GM18868 (cell line): ENCODE measurements at regions not wholly inside any gene's neighbourhood (a gene's known extent, or its start where the extent isn't known, plus 50 kb on each side); places are given as distances from the start of the nearest gene placed in this dataset.
"Not testable (repeated sequence)": the region's sequence is repeated elsewhere in the genome, so short reads cannot be mapped to it uniquely, and the experiment has no call there.

Experiments
- ATAC-seq: cut with Tn5 transposase; IDR thresholded peaks from one replicate; pipeline ENCODE4 v1.9.1; 2021; ENCODE audit warnings: mild to moderate bottlenecking, moderate library complexity; ENCODE audit not compliant: unreplicated experiment

DNA sequence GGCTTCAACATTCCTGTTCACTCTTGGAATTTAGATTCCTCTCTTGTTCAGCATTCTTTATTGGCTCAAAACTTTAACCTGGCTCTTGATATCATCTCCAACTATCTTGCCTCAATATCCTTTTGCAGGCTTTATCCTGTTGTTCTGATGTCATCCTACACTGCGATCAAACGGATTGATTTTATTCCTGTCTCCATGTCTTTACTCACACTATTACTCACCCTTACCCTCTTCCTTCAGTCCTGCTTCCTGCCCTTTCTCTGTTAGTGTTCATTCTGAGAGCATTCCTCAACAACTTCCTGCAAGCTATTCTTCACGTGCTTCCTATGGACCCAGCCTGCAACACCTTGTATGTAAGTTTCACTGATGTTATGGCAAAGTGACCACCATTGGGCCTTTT, 264.7 kb downstream of the RNF152 start:
- no peak for ATAC-seq

DNA sequence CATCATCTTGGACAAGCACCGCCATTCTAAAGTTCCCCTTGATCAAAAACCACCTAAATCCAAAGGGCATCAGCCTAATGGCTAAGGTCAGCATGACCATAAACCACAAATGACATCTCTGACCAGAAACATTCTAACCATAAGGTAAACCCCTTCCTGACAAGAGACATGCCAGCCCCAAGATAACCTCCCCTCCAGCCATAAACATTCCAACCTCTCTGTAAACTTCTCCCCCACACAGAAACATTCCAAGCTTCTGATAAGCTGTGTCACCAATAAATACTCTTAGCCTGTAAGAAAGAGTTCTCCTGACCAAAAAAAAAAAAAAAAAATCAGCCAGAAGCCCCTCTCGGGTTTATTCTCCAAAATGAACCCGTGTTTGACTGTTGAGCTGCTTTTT, 268.2 kb downstream of the RNF152 start:
- not testable (repeated sequence) for ATAC-seq

DNA sequence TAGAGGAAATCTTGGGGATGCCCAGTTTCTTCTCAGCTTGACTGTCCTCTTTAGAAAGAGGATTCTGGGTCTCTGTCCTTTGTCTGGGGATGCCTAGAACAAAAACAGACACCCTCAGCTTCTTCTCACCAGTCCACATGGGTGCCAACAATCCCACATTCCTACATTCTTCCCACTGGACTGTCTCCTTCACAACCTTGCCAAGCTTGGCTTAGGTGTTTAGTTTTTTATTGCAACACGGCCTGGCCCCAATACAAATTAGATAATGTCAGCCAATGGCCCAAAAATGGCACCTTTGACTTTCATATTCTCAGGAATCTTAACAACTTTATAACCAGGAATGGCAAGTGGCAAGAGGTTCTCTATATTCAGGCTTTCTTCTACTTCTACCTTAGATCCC, 273.0 kb downstream of the RNF152 start:
- ATAC-seq = no peak

DNA sequence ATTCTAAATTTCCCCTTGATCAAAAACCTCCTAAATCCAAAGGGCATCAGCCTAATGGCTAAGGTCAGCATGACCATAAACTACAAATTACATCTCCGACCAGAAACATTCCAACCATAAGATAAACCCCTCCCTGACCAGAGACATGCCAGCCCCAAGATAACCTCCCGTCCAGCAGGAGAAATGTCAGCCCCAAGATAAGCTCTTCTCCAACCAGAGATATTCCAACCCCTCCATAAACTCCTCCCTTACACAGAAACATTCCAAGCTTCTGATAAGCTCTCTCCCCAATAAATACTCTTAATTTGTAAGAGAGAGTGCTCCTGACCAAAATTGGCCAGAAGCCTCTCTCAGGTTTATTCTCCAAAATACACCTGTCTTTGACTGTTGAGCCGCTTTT, 274.0 kb downstream of the RNF152 start:
- ATAC-seq = no peak

DNA sequence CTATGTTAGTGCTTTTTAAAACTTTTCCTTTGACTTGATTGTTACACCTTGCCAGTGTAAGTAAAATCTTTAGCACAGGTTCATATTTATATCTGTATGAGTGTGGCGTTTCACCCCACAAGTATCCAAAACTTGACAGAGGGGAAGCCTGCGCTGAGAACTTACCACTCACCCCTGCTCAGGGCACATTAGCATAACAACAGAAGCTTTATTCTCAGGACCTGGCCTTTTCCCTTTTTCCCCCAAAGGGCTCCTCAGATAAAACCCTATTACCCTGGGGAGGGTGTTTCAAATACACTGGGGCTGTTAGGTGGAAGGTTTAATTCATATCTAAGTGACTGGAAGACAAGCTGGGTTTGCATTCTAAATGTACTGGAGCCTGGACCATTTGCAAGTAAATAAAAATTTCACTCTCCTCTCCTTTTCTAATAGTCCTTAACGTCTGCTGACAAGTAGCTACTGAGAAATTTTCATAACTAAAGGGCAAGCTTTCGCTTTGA, 276.6 kb downstream of the RNF152 start:
- no peak for ATAC-seq

DNA sequence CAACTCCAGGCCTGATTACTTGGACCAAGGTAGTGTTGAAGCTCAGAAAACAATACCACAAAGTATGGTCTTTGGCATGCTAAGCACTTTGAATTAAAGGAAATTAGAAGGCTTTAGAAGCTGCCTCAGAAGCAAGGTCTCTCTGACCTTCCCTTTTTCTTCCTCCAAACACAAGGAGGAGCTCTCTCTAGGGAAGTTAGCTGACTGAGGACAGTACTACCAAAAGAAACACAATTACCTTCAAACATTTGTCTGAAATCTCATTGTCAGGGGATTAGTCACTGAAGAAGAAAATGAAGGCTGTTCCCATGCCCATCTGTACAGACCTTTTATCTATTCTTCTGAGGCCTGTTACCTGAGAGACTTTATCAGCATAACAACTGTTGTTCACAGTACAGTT, 279.3 kb downstream of the CDH20 start:
- ATAC-seq = no peak

DNA sequence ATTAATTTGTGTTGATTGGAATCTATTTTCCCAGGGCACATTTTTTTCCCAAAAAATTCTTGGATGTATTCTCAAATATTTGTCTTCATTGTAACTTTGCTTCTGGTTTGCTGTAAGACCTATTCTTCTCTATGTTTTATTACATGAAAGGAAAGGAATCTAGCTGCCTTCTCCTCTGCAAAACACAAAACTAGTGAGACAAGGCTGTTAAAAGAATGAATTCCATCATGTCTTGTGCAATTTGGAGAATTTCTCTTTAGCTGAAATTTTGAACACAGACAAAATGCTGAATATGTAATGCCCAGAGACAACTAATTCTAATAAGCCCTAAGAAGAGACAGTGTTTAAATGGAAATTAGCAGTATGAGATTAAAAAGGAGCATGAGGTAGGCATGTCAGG, 275.9 kb downstream of the CDH20 start:
- ATAC-seq = no peak

DNA sequence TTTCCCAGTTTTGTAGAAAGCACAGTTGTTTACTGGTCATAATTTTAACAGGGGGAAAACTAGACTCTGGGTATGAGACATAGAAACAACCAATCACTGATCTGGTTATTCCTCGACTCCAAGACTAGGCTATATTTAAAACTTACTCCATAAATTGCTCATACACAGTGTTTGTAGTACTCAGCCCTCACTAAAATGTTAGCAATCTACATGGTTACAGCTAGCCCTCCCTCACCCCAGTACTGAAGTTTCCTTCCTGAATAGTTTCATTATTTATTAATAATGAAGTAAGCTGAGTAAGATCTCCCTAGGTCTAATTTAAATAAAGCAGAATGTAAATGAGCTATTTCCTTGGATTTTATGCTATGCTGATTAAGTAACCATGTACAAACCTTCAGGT, 275.1 kb downstream of the CDH20 start:
- no peak for ATAC-seq

DNA sequence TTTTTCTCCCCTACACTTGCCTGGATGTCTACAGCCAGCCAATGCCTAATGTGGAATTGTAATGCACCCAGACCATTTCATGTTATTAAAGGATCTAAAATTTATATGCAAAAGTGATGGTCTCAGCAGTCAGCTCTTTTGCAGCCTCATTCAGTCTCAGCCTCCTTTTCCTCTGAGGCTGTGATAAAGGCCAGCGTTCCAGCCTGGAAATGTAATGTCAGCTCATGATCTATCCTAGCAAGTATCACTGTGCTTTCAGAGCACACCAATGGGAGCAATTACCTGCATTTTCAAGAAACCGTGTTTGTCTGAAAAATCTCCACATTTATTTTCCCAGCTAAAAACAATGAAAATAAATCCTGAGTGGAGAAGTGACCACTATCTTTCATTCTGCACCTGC, 274.6 kb downstream of the CDH20 start:
- ATAC-seq = no peak

DNA sequence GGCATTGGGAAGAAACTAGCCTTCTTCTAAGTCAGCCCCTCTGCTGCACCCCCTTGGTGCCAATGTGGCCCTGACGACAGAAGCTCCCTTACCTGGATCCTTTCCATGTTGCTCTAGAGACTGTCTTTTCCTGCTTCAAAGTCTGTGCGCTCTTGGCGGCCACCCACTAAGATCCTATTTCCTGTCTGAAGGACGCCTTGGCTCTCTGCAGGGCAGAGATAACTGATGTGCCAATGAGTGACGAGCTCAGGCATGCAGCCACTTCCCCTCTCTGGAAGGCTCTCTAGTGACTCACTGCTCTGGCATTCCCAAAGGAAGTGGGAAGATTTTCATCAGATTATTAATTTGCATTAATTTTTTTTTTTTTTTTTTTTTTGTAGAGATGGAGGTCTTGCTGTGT, 273.5 kb downstream of the CDH20 start:
- no peak for ATAC-seq

DNA sequence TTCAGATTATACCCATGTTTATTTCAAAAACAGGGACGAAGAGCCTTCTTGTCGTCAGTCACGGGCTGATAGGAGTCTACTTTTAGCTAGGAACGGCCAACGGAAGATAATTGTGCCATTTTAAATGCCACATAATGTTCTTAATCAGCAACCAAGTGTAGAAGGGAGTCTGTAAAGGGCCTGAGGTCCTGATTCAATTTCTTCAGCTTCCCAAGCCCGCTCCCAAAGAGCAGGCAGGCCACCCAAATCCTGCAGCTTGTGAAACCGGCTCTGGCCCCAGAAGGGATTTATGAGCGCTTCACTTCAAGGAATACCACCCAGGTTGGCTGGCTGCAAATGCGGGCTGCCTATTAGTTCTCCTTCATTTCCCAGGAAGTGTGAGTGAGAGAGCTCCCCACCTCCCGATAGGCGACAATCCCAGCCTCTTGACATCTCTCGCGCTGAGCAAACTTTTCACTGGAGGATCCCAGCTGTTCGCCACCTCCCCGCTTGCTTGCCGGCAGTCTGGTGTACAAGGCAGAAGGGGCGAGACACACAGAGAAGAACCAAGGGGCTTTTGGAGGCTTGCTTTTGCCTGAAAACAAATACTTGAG, 272.9 kb downstream of the CDH20 start:
- no peak for ATAC-seq

DNA sequence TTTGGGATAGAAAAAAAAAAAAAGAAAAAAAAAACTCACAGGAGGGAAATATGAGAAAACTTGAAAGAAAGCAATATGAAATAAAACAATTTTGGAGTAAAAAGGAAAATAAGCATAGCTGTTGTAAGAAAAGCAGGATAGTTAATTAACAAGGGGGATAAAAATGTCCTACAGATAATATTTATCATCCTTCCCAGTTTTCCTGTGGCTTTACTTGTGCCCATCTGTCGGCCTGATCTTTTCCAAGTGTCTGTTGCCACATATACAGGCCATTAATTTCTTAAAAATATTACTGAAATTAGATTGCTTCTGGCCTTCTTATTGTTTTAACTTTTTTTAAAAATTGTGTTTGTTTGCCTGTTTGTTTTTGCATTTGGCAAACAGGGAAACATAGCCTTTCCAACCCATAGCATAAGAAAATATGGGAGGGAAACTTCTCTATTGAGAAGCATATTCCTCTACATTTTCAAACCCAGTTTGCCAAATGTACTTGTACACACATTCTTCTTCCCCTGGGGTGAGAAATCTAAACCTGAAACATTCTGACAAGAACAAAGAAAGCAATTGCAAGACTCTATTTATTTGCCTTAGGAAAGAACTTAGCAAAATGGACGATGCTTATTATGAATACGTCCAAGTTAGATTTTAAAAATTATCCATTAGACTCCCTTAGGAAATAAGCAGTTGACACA, 272.3 kb downstream of the CDH20 start:
- no peak for ATAC-seq
